K562 (cell line): ENCODE measurements at regions not wholly inside any gene's neighbourhood (a gene's known extent, or its start where the extent isn't known, plus 50 kb on each side); places are given as distances from the start of the nearest gene placed in this dataset.

ENCODE experiments used
- CEBPB ChIP-seq: fragments of 450-650 bp; IDR thresholded peaks from 2 replicates; pipeline ENCODE4 v1.6.1; 2016; ENCODE audit warnings: missing genetic modification characterization, missing compliant biosample characterization
- CREB3 ChIP-seq: fragments of 450-650 bp; conservative IDR thresholded peaks from 2 replicates; pipeline ENCODE4 v1.6.1; 2016; ENCODE audit warnings: missing genetic modification characterization, low read depth, mild to moderate bottlenecking, missing compliant biosample characterization, moderate library complexity
- CTCF ChIP-seq, 3 experiments: IDR thresholded peaks in 2 of 3; conservative IDR thresholded peaks in 1 of 3; 2 replicates each; pipeline ENCODE4 v1.5.1; 2011 to 2012; ENCODE audit warnings: low read length in 3 of 3, mild to moderate bottlenecking in 3 of 3, control low read depth in 2 of 3, improper control_type of control experiment in 1 of 3, inconsistent platforms in 1 of 3, low read depth in 1 of 3, mixed read lengths in 1 of 3, moderate library complexity in 1 of 3; ENCODE audit not compliant: insufficient read depth in 2 of 3
- ELF4 ChIP-seq: fragments of 450-650 bp; formaldehyde crosslinking; IDR thresholded peaks from 2 replicates; pipeline ENCODE4 v1.4.0; 2022; ENCODE audit warnings: missing genetic modification characterization
- GATA2 ChIP-seq: sonication (generic); formaldehyde crosslinking; IDR thresholded peaks from 2 replicates; pipeline ENCODE4 v1.4.0; 2020; ENCODE audit warnings: mild to moderate bottlenecking, missing genetic modification reagents
- NBN ChIP-seq: fragments of 450-650 bp; IDR thresholded peaks from 2 replicates; pipeline ENCODE4 v1.6.1; 2016; ENCODE audit warnings: low read depth, mild to moderate bottlenecking
- TCF15 ChIP-seq: fragments of 250-450 bp; sonication (Bioruptor Pico); IDR thresholded peaks from 2 replicates; pipeline ENCODE4 v1.8.0; 2022; ENCODE audit warnings: moderate library complexity, mild to moderate bottlenecking, inconsistent platforms
- ZNF175 ChIP-seq: fragments of 200-800 bp; sonication (Bioruptor generic); IDR thresholded peaks from 2 replicates; pipeline ENCODE4 v1.6.1; 2016; ENCODE audit warnings: low read depth, mild to moderate bottlenecking, missing genetic modification characterization, missing compliant biosample characterization
- ZNF217 ChIP-seq: sonication (generic); formaldehyde crosslinking; IDR thresholded peaks from 2 replicates; pipeline ENCODE4 v1.8.0; 2022; ENCODE audit warnings: mild to moderate bottlenecking, missing genetic modification reagents

- TF ChIP-seq ELF4 (CRISPR knock-in tag) (no peak), CREB3 (tag) (no peak), NBN (no peak), CEBPB (tag) (no peak), ZNF217 (no peak), CTCF (IDR thresholded peaks at IDR 0.05 in 2 of 3, conservative IDR thresholded peaks at IDR 0.05 in 1 of 3; ENCODE audit: insufficient read depth in 2 of 3, low read depth in 1 of 3, low read length in 3 of 3) (no peak), GATA2 (CRISPR knock-in tag) (no peak), TCF15 (CRISPR knock-in tag) (no peak), ZNF175 (CRISPR knock-in tag) (no peak)
Measured at GRCh38 chr12:34305176-34305575, 282.9 kb downstream of the ALG10 start.
